Loucy (cell line): ENCODE measurements at regions not wholly inside any gene's neighbourhood (a gene's known extent, or its start where the extent isn't known, plus 50 kb on each side); places are given as distances from the start of the nearest gene placed in this dataset.

Experiments
- CTCF ChIP-seq: fragments of 200-600 bp; sonication (generic); conservative IDR thresholded peaks from 2 replicates; pipeline ENCODE4 v1.5.1; 2014; ENCODE audit warnings: mild to moderate bottlenecking, antibody characterized with exemption, low read length
- EZH2phosphoT487 ChIP-seq: fragments of 200-600 bp; IDR thresholded peaks from 2 replicates; pipeline ENCODE4 v1.6.1; 2018; ENCODE audit warnings: antibody characterized with exemption, mild to moderate bottlenecking, moderate library complexity, borderline replicate concordance

GRCh38 chr5:23147625-23148024 is 294.5 kb upstream of the CDH12 start:
- TF ChIP-seq CTCF, result no peak
- no peak for TF ChIP-seq EZH2phosphoT487
